Spinal cord (tissue), 9 donors: ENCODE measurements at regions not wholly inside any gene's neighbourhood (a gene's known extent, or its start where the extent isn't known, plus 50 kb on each side); places are given as distances from the start of the nearest gene placed in this dataset.

Experiments used
- DNase-seq, 6 donors: peaks; one replicate each; pipeline versions ENCODE4 v3.0.0 to v3.0.0-alpha.2; 2013 to 2015; ENCODE audit warnings: low spot score in 6 of 6, low read depth in 4 of 6
- H3K27ac ChIP-seq: one replicate; pipeline ENCODE4 v1.5.1; 2013; ENCODE audit warnings: low read depth, low read length, control low read depth
- H3K27me3 ChIP-seq: one replicate; pipeline ENCODE4 v1.6.1; 2013; ENCODE audit warnings: low read length; ENCODE audit not compliant: control insufficient read depth, insufficient read depth
- H3K36me3 ChIP-seq: one replicate; pipeline ENCODE4 v1.6.1; 2013; ENCODE audit warnings: low read length; ENCODE audit not compliant: control insufficient read depth, insufficient read depth
- H3K4me1 ChIP-seq: one replicate; pipeline ENCODE4 v1.6.1; 2013; ENCODE audit warnings: low read length; ENCODE audit not compliant: control insufficient read depth, insufficient read depth
- H3K4me3 ChIP-seq: one replicate; pipeline ENCODE4 v1.5.1; 2013; ENCODE audit warnings: low read depth, low read length, control low read depth
- H3K9me3 ChIP-seq: one replicate; pipeline ENCODE4 v1.6.1; 2013; ENCODE audit warnings: low read length; ENCODE audit not compliant: control insufficient read depth, insufficient read depth
- WGBS: methylation state at CpG from one replicate; pipeline ENCODE4 v1.1.5; 2013; ENCODE audit warnings: missing lambda C conversion rate; ENCODE audit not compliant: insufficient coverage; 5-methylcytosine and 5-hydroxymethylcytosine counted together
- donor health status: healthy.

GRCh38 chr2:128702616-128703015 lies 383.9 kb upstream of the HS6ST1 start:
- H3K4me3 ChIP-seq = no peak overlapping the region
- DNase-seq = no peak
- no peaks in the 10 kb centered on the region for H3K9me3 ChIP-seq
- no peak overlapping the region for H3K27ac ChIP-seq
- no peaks in the 10 kb centered on the region for H3K27me3 ChIP-seq
- no peaks in the 10 kb centered on the region for H3K4me1 ChIP-seq
- WGBS = no CpG with 5 or more reads among the region's 1 CpG
- H3K36me3 ChIP-seq = no peaks in the 10 kb centered on the region

GRCh38 chr2:128708106-128708816 lies 389.6 kb upstream of the HS6ST1 start:
- Histone ChIP-seq H3K4me3 (no peak overlapping the region), H3K36me3 (no peaks in the 10 kb centered on the region), H3K4me1 (no peaks in the 10 kb centered on the region), H3K27ac (no peak overlapping the region), H3K9me3 (no peaks in the 10 kb centered on the region), H3K27me3 (no peaks in the 10 kb centered on the region)
- no peak for DNase-seq

GRCh38 chr2:128710242-128710641 lies 391.6 kb upstream of the HS6ST1 start:
- peaks cover 6% of the 10 kb centered on the region for H3K4me1 ChIP-seq
- no peaks in the 10 kb centered on the region for H3K36me3 ChIP-seq
- H3K9me3 ChIP-seq = no peaks in the 10 kb centered on the region
- WGBS = 69% methylated on average over 3 of the region's 5 CpGs
- DNase-seq = no peak
- no peak overlapping the region for H3K4me3 ChIP-seq
- no peak overlapping the region for H3K27ac ChIP-seq
- H3K27me3 ChIP-seq = no peaks in the 10 kb centered on the region

- DNase-seq = no peak
- H3K27me3 ChIP-seq = no peaks in the 10 kb centered on the region
- no peak overlapping the region for H3K27ac ChIP-seq
- H3K4me3 ChIP-seq = no peak overlapping the region
- H3K9me3 ChIP-seq = no peaks in the 10 kb centered on the region
- no peaks in the 10 kb centered on the region for H3K36me3 ChIP-seq
- no CpG with 5 or more reads among the region's 2 CpGs for WGBS
- peaks cover 7% of the 10 kb centered on the region for H3K4me1 ChIP-seq
These were observed 392.1 kb upstream of the HS6ST1 start for GRCh38 chr2:128710729-128711128.

- WGBS = 79% methylated on average over 1 of the region's 4 CpGs
- H3K9me3 ChIP-seq = no peaks in the 10 kb centered on the region
- DNase-seq = no peak
These were observed 395.6 kb upstream of the HS6ST1 start for GRCh38 chr2:128714285-128714684.

GRCh38 chr2:128714851-128715312 lies 396.2 kb upstream of the HS6ST1 start:
- Histone ChIP-seq H3K27ac (no peak overlapping the region), H3K4me1 (peaks cover 7% of the 10 kb centered on the region), H3K9me3 (no peaks in the 10 kb centered on the region), H3K4me3 (no peak overlapping the region), H3K27me3 (no peaks in the 10 kb centered on the region), H3K36me3 (no peaks in the 10 kb centered on the region)
- DNase-seq = no peak
- 89% methylated on average over 5 of the region's 6 CpGs for WGBS

More at GRCh38 chr2:128714285-128714684, 395.6 kb upstream of the HS6ST1 start:
- no peaks in the 10 kb centered on the region for H3K36me3 ChIP-seq
- H3K4me3 ChIP-seq = no peak overlapping the region
- peaks cover 7% of the 10 kb centered on the region for H3K4me1 ChIP-seq
- no peaks in the 10 kb centered on the region for H3K27me3 ChIP-seq
- H3K27ac ChIP-seq = no peak overlapping the region

GRCh38 chr2:128715360-128715759 lies 396.7 kb upstream of the HS6ST1 start:
- WGBS = 100% methylated on average over 1 of the region's 7 CpGs
- Histone ChIP-seq H3K27ac (no peak overlapping the region), H3K4me3 (no peak overlapping the region), H3K4me1 (peaks cover 7% of the 10 kb centered on the region), H3K9me3 (no peaks in the 10 kb centered on the region), H3K36me3 (no peaks in the 10 kb centered on the region), H3K27me3 (no peaks in the 10 kb centered on the region)
- DNase-seq = no peak

GRCh38 chr2:128716299-128716721 lies 397.6 kb upstream of the HS6ST1 start:
- Histone ChIP-seq H3K9me3 (no peaks in the 10 kb centered on the region), H3K4me3 (no peak overlapping the region), H3K27me3 (no peaks in the 10 kb centered on the region), H3K36me3 (no peaks in the 10 kb centered on the region), H3K4me1 (peaks cover 7% of the 10 kb centered on the region), H3K27ac (no peak overlapping the region)
- no peak for DNase-seq
- WGBS = 89% methylated on average over 6 of the region's 8 CpGs

- no peaks in the 10 kb centered on the region for H3K36me3 ChIP-seq
- no peaks in the 10 kb centered on the region for H3K9me3 ChIP-seq
- peaks cover 7% of the 10 kb centered on the region for H3K4me1 ChIP-seq
- no peaks in the 10 kb centered on the region for H3K27me3 ChIP-seq
- 92% methylated on average over 5 of the region's 8 CpGs for WGBS
- no peak overlapping the region for H3K27ac ChIP-seq
- no peak for DNase-seq
- no peak overlapping the region for H3K4me3 ChIP-seq
These were observed 399.4 kb upstream of the HS6ST1 start for GRCh38 chr2:128717758-128718710.
